Dendritic cell treated with granulocyte-macrophage colony-stimulating factor and Interleukin-4, amounts not matched to agents 40 ng/mL and 50 ng/mL, for 4 days (primary cell): ENCODE measurements at regions not wholly inside any gene's neighbourhood (a gene's known extent, or its start where the extent isn't known, plus 50 kb on each side); places are given as distances from the start of the nearest gene placed in this dataset.

Source experiments
- H3K27ac Mint-ChIP-seq: one replicate; pipeline ENCODE4 v1.8.0; 2022; ENCODE audit warnings: mild to moderate bottlenecking, mixed read lengths
- H3K27me3 Mint-ChIP-seq: one replicate; pipeline ENCODE4 v1.8.0; 2022; ENCODE audit warnings: mild to moderate bottlenecking, mixed read lengths
- H3K36me3 Mint-ChIP-seq: one replicate; pipeline ENCODE4 v1.8.0; 2022; ENCODE audit warnings: low read depth, mixed read lengths
- H3K4me1 Mint-ChIP-seq: one replicate; pipeline ENCODE4 v1.8.0; 2022; ENCODE audit warnings: low read depth, mixed read lengths
- H3K4me3 Mint-ChIP-seq: one replicate; pipeline ENCODE4 v1.8.0; 2022; ENCODE audit warnings: mild to moderate bottlenecking, moderate library complexity, mixed read lengths
- H3K9me3 Mint-ChIP-seq: one replicate; pipeline ENCODE4 v1.8.0; 2022; ENCODE audit warnings: mixed read lengths
- intact Hi-C: fragments of 100-400 bp; cut with micrococcal nuclease; formaldehyde crosslinking; loops from one replicate; pipeline ENCODE4 v1.15.0; 2022

DNA sequence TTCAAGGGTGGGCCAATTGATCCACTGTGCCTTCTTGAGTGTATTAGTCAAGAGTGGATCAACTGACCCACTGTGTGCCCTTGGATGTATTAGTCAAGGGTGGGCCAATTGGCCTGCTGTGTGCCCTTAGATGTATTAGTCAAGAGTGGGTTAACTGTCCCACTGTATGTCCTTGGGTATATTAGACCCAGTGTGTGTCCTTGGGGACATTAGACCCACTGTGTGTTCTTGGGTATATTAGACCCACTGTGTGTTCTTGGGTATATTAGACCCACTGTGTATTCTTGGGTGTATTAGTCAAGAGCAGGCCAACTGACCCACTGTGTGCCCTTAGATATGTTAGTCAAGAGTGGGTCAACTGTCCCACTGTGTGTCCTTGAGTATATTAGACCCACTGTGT, 601.8 kb downstream of the TYW1 start:
- Mint-ChIP-seq H3K27ac (no peak overlapping the region), H3K27me3 (no peaks in the 10 kb centered on the region), H3K4me1 (no peaks in the 10 kb centered on the region), H3K9me3 (peaks cover 13% of the 10 kb centered on the region), H3K36me3 (no peaks in the 10 kb centered on the region), H3K4me3 (no peak overlapping the region)
- intact Hi-C loops, result no loop called here

GRCh38 chr7:67599331-67600062, 602.9 kb downstream of the TYW1 start:
- no peak overlapping the region for H3K4me3 Mint-ChIP-seq
- no peaks in the 10 kb centered on the region for H3K27me3 Mint-ChIP-seq
- intact Hi-C loops, result no loop called here
- H3K4me1 Mint-ChIP-seq, result no peaks in the 10 kb centered on the region
- H3K27ac Mint-ChIP-seq, result no peak overlapping the region
- peaks cover 17% of the 10 kb centered on the region for H3K9me3 Mint-ChIP-seq
- H3K36me3 Mint-ChIP-seq, result no peaks in the 10 kb centered on the region

GRCh38 chr7:67602246-67602887, 605.7 kb downstream of the TYW1 start:
- no peak overlapping the region for H3K27ac Mint-ChIP-seq
- peaks cover 37% of the 10 kb centered on the region for H3K9me3 Mint-ChIP-seq
- no peak overlapping the region for H3K4me3 Mint-ChIP-seq
- intact Hi-C loops, result no loop called here
- H3K27me3 Mint-ChIP-seq, result no peaks in the 10 kb centered on the region
- no peaks in the 10 kb centered on the region for H3K36me3 Mint-ChIP-seq
- no peaks in the 10 kb centered on the region for H3K4me1 Mint-ChIP-seq

DNA sequence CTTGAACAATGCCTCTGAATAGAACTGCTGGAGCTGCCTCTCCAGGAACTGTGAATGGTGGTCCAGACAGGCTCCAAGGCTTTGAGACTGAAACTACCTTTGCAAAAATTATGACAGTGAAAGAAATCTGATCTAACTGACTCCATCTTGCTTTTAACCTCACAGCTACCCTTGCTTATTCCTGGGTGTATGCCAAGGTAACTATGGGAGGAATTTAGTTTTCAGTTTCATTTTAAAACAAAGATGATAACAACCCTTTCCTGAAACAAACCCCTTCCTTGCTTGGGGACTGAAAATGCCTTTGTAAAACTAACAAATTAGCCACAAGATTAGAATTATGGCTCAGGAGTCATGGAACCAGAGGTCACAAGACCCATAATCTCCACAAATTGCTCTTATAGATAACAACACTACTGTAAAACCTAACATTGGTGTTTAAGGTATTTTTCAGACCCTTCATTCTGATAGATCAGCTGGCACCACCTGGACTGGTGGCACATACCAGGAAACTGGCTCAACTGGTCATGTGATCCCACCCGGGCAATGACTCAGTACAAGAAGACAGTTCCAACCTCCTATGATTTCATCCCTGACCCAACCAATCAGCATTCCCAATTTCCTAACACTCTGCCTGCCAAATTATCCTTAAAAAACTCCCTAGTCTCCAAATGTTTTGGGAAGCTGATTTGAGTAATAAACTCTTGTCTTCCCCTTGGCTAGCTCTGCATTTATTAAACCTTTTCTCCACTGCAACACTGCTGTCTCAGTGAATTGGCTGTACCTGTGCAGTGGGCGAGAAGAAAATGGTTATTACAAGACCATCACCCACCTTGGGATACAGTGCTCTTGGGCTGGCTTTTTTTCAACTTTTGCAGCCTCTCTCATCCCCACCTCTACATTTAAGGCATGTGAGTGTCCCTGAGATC, 608.1 kb downstream of the TYW1 start:
- intact Hi-C loops, result no loop called here
- Mint-ChIP-seq H3K27ac (no peak overlapping the region), H3K4me1 (no peaks in the 10 kb centered on the region), H3K4me3 (no peak overlapping the region), H3K27me3 (no peaks in the 10 kb centered on the region), H3K36me3 (no peaks in the 10 kb centered on the region), H3K9me3 (peaks cover 37% of the 10 kb centered on the region)

GRCh38 chr7:67608806-67609205, 612.2 kb downstream of the TYW1 start:
- Mint-ChIP-seq H3K4me3 (no peak overlapping the region), H3K9me3 (peaks cover 40% of the 10 kb centered on the region), H3K27me3 (no peaks in the 10 kb centered on the region), H3K36me3 (no peaks in the 10 kb centered on the region), H3K4me1 (no peaks in the 10 kb centered on the region), H3K27ac (no peak overlapping the region)
- intact Hi-C loops, result no loop called here

DNA sequence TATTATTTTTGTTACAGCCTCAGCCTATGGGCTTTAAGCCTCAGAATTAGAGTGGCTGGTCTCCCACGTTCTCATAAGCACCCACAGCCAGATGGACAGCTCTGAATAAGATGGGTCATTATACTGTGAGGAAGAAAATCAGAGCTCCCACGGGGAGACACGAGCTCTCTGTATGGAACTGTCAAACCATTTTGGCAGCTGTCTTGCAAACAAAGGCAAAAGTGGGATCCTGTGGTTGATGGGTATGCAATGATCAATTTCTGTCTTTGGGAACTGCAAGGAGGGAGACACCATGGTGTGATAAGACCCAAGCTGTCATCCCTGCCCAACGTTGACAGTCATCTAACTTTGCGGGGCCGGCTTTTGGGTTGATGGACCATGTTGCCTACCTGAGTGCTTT, 614.3 kb downstream of the TYW1 start:
- Mint-ChIP-seq H3K27ac (no peak overlapping the region), H3K36me3 (no peaks in the 10 kb centered on the region), H3K9me3 (peaks cover 24% of the 10 kb centered on the region), H3K4me3 (no peak overlapping the region), H3K27me3 (no peaks in the 10 kb centered on the region), H3K4me1 (no peaks in the 10 kb centered on the region)
- intact Hi-C loops, result no loop called here

GRCh38 chr7:67614843-67615242, 618.2 kb downstream of the TYW1 start:
- H3K36me3 Mint-ChIP-seq, result no peaks in the 10 kb centered on the region
- no peak overlapping the region for H3K4me3 Mint-ChIP-seq
- intact Hi-C loops, result no loop called here
- peaks cover 6% of the 10 kb centered on the region for H3K27me3 Mint-ChIP-seq
- no peaks in the 10 kb centered on the region for H3K4me1 Mint-ChIP-seq
- H3K27ac Mint-ChIP-seq, result no peak overlapping the region
- H3K9me3 Mint-ChIP-seq, result peaks cover 15% of the 10 kb centered on the region

- Mint-ChIP-seq H3K27me3 (peaks cover 9% of the 10 kb centered on the region), H3K4me3 (no peak overlapping the region), H3K4me1 (no peaks in the 10 kb centered on the region), H3K27ac (no peak overlapping the region), H3K9me3 (peaks cover 14% of the 10 kb centered on the region), H3K36me3 (no peaks in the 10 kb centered on the region)
- intact Hi-C loops, result no loop called here
These were observed 619.9 kb downstream of the TYW1 start for GRCh38 chr7:67616517-67616916.

GRCh38 chr7:67618556-67619162, 622.0 kb downstream of the TYW1 start:
- Mint-ChIP-seq H3K9me3 (no peaks in the 10 kb centered on the region), H3K27me3 (peaks cover 9% of the 10 kb centered on the region), H3K4me3 (no peak overlapping the region), H3K36me3 (no peaks in the 10 kb centered on the region), H3K27ac (no peak overlapping the region), H3K4me1 (no peaks in the 10 kb centered on the region)
- intact Hi-C loops, result no loop called here

DNA sequence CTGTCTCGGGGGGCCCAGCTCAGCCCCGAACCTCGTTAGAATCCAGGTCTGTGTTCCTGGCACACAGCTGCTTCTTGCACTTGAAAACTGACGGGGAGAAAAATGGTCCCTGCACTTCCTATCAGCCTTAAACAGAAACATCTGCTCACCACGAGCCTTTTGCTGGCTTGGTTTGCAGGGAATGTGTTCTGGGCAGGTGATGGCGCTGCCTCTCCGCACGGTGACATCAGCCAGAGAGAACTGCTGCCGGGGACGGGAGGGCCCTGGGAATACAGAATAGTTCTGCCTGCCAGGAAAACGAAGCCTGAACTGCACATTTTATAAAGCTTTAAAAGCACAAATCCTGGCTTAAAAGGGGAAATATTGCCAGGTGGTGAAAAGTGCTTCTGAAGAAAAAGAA, 622.5 kb downstream of the TYW1 start:
- intact Hi-C loops, result no loop called here
- H3K36me3 Mint-ChIP-seq, result no peaks in the 10 kb centered on the region
- no peaks in the 10 kb centered on the region for H3K4me1 Mint-ChIP-seq
- peaks cover 9% of the 10 kb centered on the region for H3K27me3 Mint-ChIP-seq
- H3K4me3 Mint-ChIP-seq, result no peak overlapping the region
- H3K9me3 Mint-ChIP-seq, result no peaks in the 10 kb centered on the region
- H3K27ac Mint-ChIP-seq, result no peak overlapping the region

GRCh38 chr7:67620216-67620933, 623.7 kb downstream of the TYW1 start:
- Mint-ChIP-seq H3K27ac (no peak overlapping the region), H3K9me3 (no peaks in the 10 kb centered on the region), H3K4me3 (no peak overlapping the region), H3K4me1 (no peaks in the 10 kb centered on the region), H3K36me3 (no peaks in the 10 kb centered on the region), H3K27me3 (peaks cover 9% of the 10 kb centered on the region)
- intact Hi-C loops, result no loop called here

GRCh38 chr7:67621704-67622103, 625.1 kb downstream of the TYW1 start:
- Mint-ChIP-seq H3K4me3 (no peak overlapping the region), H3K27me3 (peaks cover 10% of the 10 kb centered on the region), H3K27ac (no peak overlapping the region), H3K9me3 (no peaks in the 10 kb centered on the region), H3K36me3 (no peaks in the 10 kb centered on the region), H3K4me1 (no peaks in the 10 kb centered on the region)
- intact Hi-C loops, result no loop called here

- Mint-ChIP-seq H3K36me3 (no peaks in the 10 kb centered on the region), H3K27me3 (peaks cover 1% of the 10 kb centered on the region), H3K4me1 (no peaks in the 10 kb centered on the region), H3K9me3 (no peaks in the 10 kb centered on the region), H3K27ac (no peak overlapping the region), H3K4me3 (no peak overlapping the region)
- intact Hi-C loops, result no loop called here
These were observed 628.7 kb downstream of the TYW1 start for GRCh38 chr7:67625257-67625737.
